ENCODE measurements at regions not wholly inside any gene's neighbourhood (a gene's known extent, or its start where the extent isn't known, plus 50 kb on each side); places are given as distances from the start of the nearest gene placed in this dataset.
A peak's percentile ranks its signal among the peaks of the same experiment; 100 is the strongest.

GRCh38 chr2:42114091-42114490 lies 55.1 kb upstream of the EML4 start:
- Mint-ChIP-seq H3K4me3 (ENCODE audit: unreplicated experiment) (no peak overlapping the region), H3K36me3 (ENCODE audit: low read depth) (no peaks in the 10 kb centered on the region), H3K4me1 (ENCODE audit: low read depth) (peaks cover 40% of the 10 kb centered on the region), H3K9me3 (ENCODE audit: low read depth) (no peaks in the 10 kb centered on the region), H3K27me3 (ENCODE audit: low read depth) (no peaks in the 10 kb centered on the region), H3K27ac (ENCODE audit: unreplicated experiment) (no peak overlapping the region)
- no peak for DNase-seq (ENCODE audit: low spot score)
- no peak for TF ChIP-seq CTCF (IDR thresholded peaks at IDR 0.05)

GRCh38 chr2:42115588-42115987 lies 53.6 kb upstream of the EML4 start:
- DNase-seq (ENCODE audit: low spot score), result no peak
- H3K4me1 Mint-ChIP-seq (ENCODE audit: low read depth), result peaks cover 40% of the 10 kb centered on the region
- H3K36me3 Mint-ChIP-seq (ENCODE audit: low read depth), result no peaks in the 10 kb centered on the region
- H3K27me3 Mint-ChIP-seq (ENCODE audit: low read depth), result no peaks in the 10 kb centered on the region
- no peak overlapping the region for H3K4me3 Mint-ChIP-seq (ENCODE audit: unreplicated experiment)
- no peaks in the 10 kb centered on the region for H3K9me3 Mint-ChIP-seq (ENCODE audit: low read depth)
- H3K27ac Mint-ChIP-seq (ENCODE audit: unreplicated experiment), result peak overlapping the region; percentile 27
- TF ChIP-seq CTCF (IDR thresholded peaks at IDR 0.05), result no peak

- no peak for DNase-seq (ENCODE audit: low spot score)
- Mint-ChIP-seq H3K27me3 (ENCODE audit: low read depth) (no peaks in the 10 kb centered on the region), H3K4me1 (ENCODE audit: low read depth) (peaks cover 41% of the 10 kb centered on the region), H3K36me3 (ENCODE audit: low read depth) (no peaks in the 10 kb centered on the region), H3K4me3 (ENCODE audit: unreplicated experiment) (no peak overlapping the region), H3K9me3 (ENCODE audit: low read depth) (no peaks in the 10 kb centered on the region), H3K27ac (ENCODE audit: unreplicated experiment) (peak overlapping the region; percentile 28)
- TF ChIP-seq CTCF (IDR thresholded peaks at IDR 0.05), result no peak
Observed at GRCh38 chr2:42116195-42117181, 52.7 kb upstream of the EML4 start.

GRCh38 chr2:42117182-42117579 lies 52.0 kb upstream of the EML4 start:
- H3K9me3 Mint-ChIP-seq (ENCODE audit: low read depth), result no peaks in the 10 kb centered on the region
- H3K27me3 Mint-ChIP-seq (ENCODE audit: low read depth), result no peaks in the 10 kb centered on the region
- H3K4me3 Mint-ChIP-seq (ENCODE audit: unreplicated experiment), result no peak overlapping the region
- peaks cover 43% of the 10 kb centered on the region for H3K4me1 Mint-ChIP-seq (ENCODE audit: low read depth)
- H3K27ac Mint-ChIP-seq (ENCODE audit: unreplicated experiment), result peak overlapping the region; percentile 28
- no peak for TF ChIP-seq CTCF (IDR thresholded peaks at IDR 0.05)
- DNase-seq (ENCODE audit: low spot score), result no peak
- no peaks in the 10 kb centered on the region for H3K36me3 Mint-ChIP-seq (ENCODE audit: low read depth)

- Mint-ChIP-seq H3K9me3 (ENCODE audit: low read depth) (no peaks in the 10 kb centered on the region), H3K27me3 (ENCODE audit: low read depth) (no peaks in the 10 kb centered on the region), H3K36me3 (ENCODE audit: low read depth) (no peaks in the 10 kb centered on the region), H3K4me1 (ENCODE audit: low read depth) (peaks cover 39% of the 10 kb centered on the region), H3K4me3 (ENCODE audit: unreplicated experiment) (no peak overlapping the region), H3K27ac (ENCODE audit: unreplicated experiment) (peak overlapping the region; percentile 74)
- DNase-seq (ENCODE audit: low spot score), result no peak
- no peak for TF ChIP-seq CTCF (IDR thresholded peaks at IDR 0.05)
Observed at GRCh38 chr2:42117923-42118753, 51.0 kb upstream of the EML4 start.
